ENCODE measurements at regions not wholly inside any gene's neighbourhood (a gene's known extent, or its start where the extent isn't known, plus 50 kb on each side); places are given as distances from the start of the nearest gene placed in this dataset.
"Not testable (repeated sequence)": the region's sequence is repeated elsewhere in the genome, so short reads cannot be mapped to it uniquely, and the experiment has no call there.

GRCh38 chr3:22691856-22692628 lies 511.1 kb upstream of the UBE2E2 start:
- intact Hi-C loops (cut with DNase I; ENCODE audit: low total_unique reads): no loop called here
- no peaks in the 10 kb centered on the region for H3K4me1 ChIP-seq
- TF ChIP-seq CTCF (IDR thresholded peaks at IDR 0.05): no peak
- no peak overlapping the region for H3K4me3 ChIP-seq
- H3K9me3 ChIP-seq: no peaks in the 10 kb centered on the region
- DNase-seq: no peak
- no peak overlapping the region for H3K27ac ChIP-seq
- H3K27me3 ChIP-seq: no peaks in the 10 kb centered on the region
- no peaks in the 10 kb centered on the region for H3K36me3 ChIP-seq

GRCh38 chr3:22700876-22701275 lies 502.3 kb upstream of the UBE2E2 start:
- Histone ChIP-seq H3K9me3 (no peaks in the 10 kb centered on the region), H3K4me1 (no peaks in the 10 kb centered on the region), H3K27ac (no peak overlapping the region), H3K27me3 (no peaks in the 10 kb centered on the region), H3K36me3 (no peaks in the 10 kb centered on the region), H3K4me3 (no peak overlapping the region)
- no peak for DNase-seq
- intact Hi-C loops (cut with DNase I; ENCODE audit: low total_unique reads): no loop called here
- TF ChIP-seq CTCF (IDR thresholded peaks at IDR 0.05): no peak

GRCh38 chr3:22704166-22704565 lies 499.0 kb upstream of the UBE2E2 start:
- Histone ChIP-seq H3K9me3 (peaks cover 0 to 9% (median 6%) of the 10 kb centered on the region in 3 donors), H3K27ac (no peak overlapping the region), H3K4me1 (no peaks in the 10 kb centered on the region), H3K36me3 (no peaks in the 10 kb centered on the region), H3K4me3 (no peak overlapping the region), H3K27me3 (no peaks in the 10 kb centered on the region)
- intact Hi-C loops (cut with DNase I; ENCODE audit: low total_unique reads): no loop called here
- no peak for DNase-seq
- no peak for TF ChIP-seq CTCF (IDR thresholded peaks at IDR 0.05)

- Histone ChIP-seq H3K27ac (no peak overlapping the region), H3K4me1 (no peaks in the 10 kb centered on the region), H3K9me3 (peaks cover 0 to 9% (median 6%) of the 10 kb centered on the region in 3 donors), H3K36me3 (no peaks in the 10 kb centered on the region), H3K4me3 (no peak overlapping the region), H3K27me3 (no peaks in the 10 kb centered on the region)
- no peak for TF ChIP-seq CTCF (IDR thresholded peaks at IDR 0.05)
- intact Hi-C loops (cut with DNase I; ENCODE audit: low total_unique reads): no loop called here
- no peak for DNase-seq
Measured at GRCh38 chr3:22704571-22705354, 498.4 kb upstream of the UBE2E2 start.

GRCh38 chr3:22706922-22707321 lies 496.2 kb upstream of the UBE2E2 start:
- intact Hi-C loops (cut with DNase I; ENCODE audit: low total_unique reads); DNase-seq; H3K27ac ChIP-seq; H3K4me1 ChIP-seq; H3K27me3 ChIP-seq; H3K4me3 ChIP-seq; H3K36me3 ChIP-seq; H3K9me3 ChIP-seq: not testable (repeated sequence)

GRCh38 chr3:22713936-22714335 lies 489.2 kb upstream of the UBE2E2 start:
- intact Hi-C loops (cut with DNase I; ENCODE audit: low total_unique reads): no loop called here
- no peak for DNase-seq
- Histone ChIP-seq H3K9me3 (no peaks in the 10 kb centered on the region), H3K36me3 (no peaks in the 10 kb centered on the region), H3K4me3 (no peak overlapping the region), H3K27me3 (no peaks in the 10 kb centered on the region), H3K27ac (no peak overlapping the region), H3K4me1 (no peaks in the 10 kb centered on the region)
- no peak for TF ChIP-seq CTCF (IDR thresholded peaks at IDR 0.05)

Data from tibial artery (tissue), 4 donors.